WERI-Rb-1 (cell line): ENCODE measurements at regions not wholly inside any gene's neighbourhood (a gene's known extent, or its start where the extent isn't known, plus 50 kb on each side); places are given as distances from the start of the nearest gene placed in this dataset.

Experiments
- DNase-seq: peaks from one replicate; pipeline ENCODE4 v3.0.0-alpha.2; 2020
- H3K27ac ChIP-seq: fragments of 250-450 bp; sonication (Bioruptor Pico); 2 replicates; pipeline ENCODE4 v1.5.1; 2020; ENCODE audit warnings: mild to moderate bottlenecking, moderate library complexity
- H3K27me3 ChIP-seq: fragments of 250-450 bp; sonication (Bioruptor Pico); 2 replicates; pipeline ENCODE4 v1.5.1; 2021; ENCODE audit warnings: mild to moderate bottlenecking, low read depth, moderate library complexity; ENCODE audit not compliant: insufficient read depth, severe bottlenecking
- H3K36me3 ChIP-seq: fragments of 250-450 bp; sonication (Bioruptor Pico); 2 replicates; pipeline ENCODE4 v1.5.1; 2020; ENCODE audit warnings: mild to moderate bottlenecking, moderate library complexity
- H3K4me3 ChIP-seq: 2 replicates; pipeline ENCODE4 v1.5.1; 2011; ENCODE audit warnings: low read depth, mild to moderate bottlenecking, control low read depth, low read length
- H3K9me3 ChIP-seq: fragments of 250-450 bp; sonication (Bioruptor Pico); 2 replicates; pipeline ENCODE4 v1.5.1; 2021; ENCODE audit warnings: mild to moderate bottlenecking, moderate library complexity; ENCODE audit not compliant: severe bottlenecking
- CTCF ChIP-seq: IDR thresholded peaks from 2 replicates; pipeline ENCODE4 v1.5.1; 2011; ENCODE audit warnings: low read depth, mild to moderate bottlenecking, control low read depth, inconsistent platforms, low read length

- DNase-seq = no peak
- no peak overlapping the region for H3K4me3 ChIP-seq
Measured at GRCh38 chr9:16333691-16334090, 536.8 kb downstream of the BNC2 start.

GRCh38 chr9:16335788-16336580, 534.5 kb downstream of the BNC2 start:
- H3K36me3 ChIP-seq = no peaks in the 10 kb centered on the region
- TF ChIP-seq CTCF = no peak
- H3K27me3 ChIP-seq = no peaks in the 10 kb centered on the region
- H3K4me3 ChIP-seq = no peak overlapping the region
- H3K9me3 ChIP-seq = no peaks in the 10 kb centered on the region
- H3K27ac ChIP-seq = no peak overlapping the region
- DNase-seq = no peak

More at GRCh38 chr9:16333691-16334090, 536.8 kb downstream of the BNC2 start:
- no peak for TF ChIP-seq CTCF
- Histone ChIP-seq H3K27ac (no peak overlapping the region), H3K9me3 (no peaks in the 10 kb centered on the region), H3K36me3 (no peaks in the 10 kb centered on the region), H3K27me3 (no peaks in the 10 kb centered on the region)

GRCh38 chr9:16336833-16337232, 533.6 kb downstream of the BNC2 start:
- Histone ChIP-seq H3K27ac (no peak overlapping the region), H3K4me3 (no peak overlapping the region), H3K27me3 (no peaks in the 10 kb centered on the region), H3K36me3 (no peaks in the 10 kb centered on the region), H3K9me3 (no peaks in the 10 kb centered on the region)
- no peak for TF ChIP-seq CTCF
- no peak for DNase-seq

GRCh38 chr9:16337322-16338029, 533.0 kb downstream of the BNC2 start:
- H3K4me3 ChIP-seq = no peak overlapping the region
- no peaks in the 10 kb centered on the region for H3K36me3 ChIP-seq
- no peaks in the 10 kb centered on the region for H3K9me3 ChIP-seq
- DNase-seq = no peak
- TF ChIP-seq CTCF = no peak
- no peaks in the 10 kb centered on the region for H3K27me3 ChIP-seq
- no peak overlapping the region for H3K27ac ChIP-seq

GRCh38 chr9:16341177-16341576, 529.3 kb downstream of the BNC2 start:
- H3K27me3 ChIP-seq = no peaks in the 10 kb centered on the region
- H3K9me3 ChIP-seq = no peaks in the 10 kb centered on the region
- no peak overlapping the region for H3K4me3 ChIP-seq
- H3K27ac ChIP-seq = no peak overlapping the region
- TF ChIP-seq CTCF = no peak
- DNase-seq = no peak
- H3K36me3 ChIP-seq = no peaks in the 10 kb centered on the region
